ENCODE measurements at regions not wholly inside any gene's neighbourhood (a gene's known extent, or its start where the extent isn't known, plus 50 kb on each side); places are given as distances from the start of the nearest gene placed in this dataset.
A peak's percentile ranks its signal among the peaks of the same experiment; 100 is the strongest.

DNA sequence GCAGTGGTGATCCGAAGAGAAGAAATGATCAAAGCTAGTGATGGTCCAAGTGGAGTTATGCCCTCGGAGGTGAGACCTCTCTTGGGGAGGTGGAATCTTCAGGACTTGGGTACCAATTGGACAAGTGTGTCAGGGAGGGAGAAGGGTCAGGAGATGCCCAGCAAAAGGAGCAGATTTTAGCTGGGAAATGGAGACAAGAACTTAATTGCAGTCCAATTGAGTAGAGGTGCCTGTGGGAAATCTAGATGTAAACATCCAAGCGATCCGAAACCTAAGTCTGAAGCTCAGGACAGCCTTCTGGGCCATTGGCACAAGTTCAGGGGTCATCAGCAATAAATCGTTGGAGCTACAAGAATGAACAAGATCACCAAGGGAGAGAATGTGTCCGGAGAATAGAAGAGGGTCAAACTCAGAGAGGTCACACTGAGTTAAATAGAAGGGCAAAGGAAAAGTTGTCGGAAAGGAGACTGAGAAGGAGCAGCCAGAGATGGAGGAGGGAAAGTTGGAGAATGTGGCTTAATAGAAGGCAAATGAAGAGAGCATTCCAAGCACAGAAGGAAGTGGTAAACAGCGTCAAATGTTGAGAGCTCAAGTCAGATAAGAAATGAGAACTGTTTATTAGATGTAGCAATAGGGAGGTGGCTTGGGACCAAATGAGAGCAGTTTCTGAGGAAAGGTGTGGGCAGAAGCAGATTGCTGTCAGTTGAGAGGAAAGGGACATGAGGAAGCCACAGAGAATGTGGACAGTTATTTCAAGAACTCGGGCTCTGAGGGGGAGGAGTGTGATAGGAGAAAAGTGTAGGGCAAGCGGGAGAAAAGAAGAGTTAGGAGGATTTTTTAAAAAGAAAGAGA is 64.2 kb upstream of the FNDC3B start:
- no peaks in the 10 kb centered on the region for H3K36me3 ChIP-seq (ENCODE audit: insufficient read depth)
- Mint-ChIP-seq H3K4me1 (peaks cover 7% of the 10 kb centered on the region), H3K36me3 (ENCODE audit: low read depth) (no peaks in the 10 kb centered on the region), H3K27ac (no peak overlapping the region), H3K9me3 (no peaks in the 10 kb centered on the region), H3K27me3 (ENCODE audit: insufficient read depth, low read depth, poor library complexity) (no peaks in the 10 kb centered on the region), H3K4me3 (no peak overlapping the region)
- no peaks in the 10 kb centered on the region for H3K27me3 ChIP-seq (ENCODE audit: insufficient read depth)
- TF ChIP-seq JUNB (IDR thresholded peaks at IDR 0.05; ENCODE audit: unreplicated experiment) (no peak), EZH2 (IDR thresholded peaks at IDR 0.05; ENCODE audit: low read depth, unreplicated experiment) (no peak), NANOG (IDR thresholded peaks at IDR 0.05; ENCODE audit: borderline replicate concordance) (no peak), ZNF114 (CRISPR knock-in tag; IDR thresholded peaks at IDR 0.05) (no peak), STAT1 (IDR thresholded peaks at IDR 0.05; ENCODE audit: unreplicated experiment) (no peak), EZH2phosphoT487 (IDR thresholded peaks at IDR 0.05; ENCODE audit: unreplicated experiment) (no peak), ZNF331 (CRISPR knock-in tag; IDR thresholded peaks at IDR 0.05; ENCODE audit: low read depth) (no peak), POLR2AphosphoS5 (IDR thresholded peaks at IDR 0.05; ENCODE audit: low read depth) (no peak), CREB1 (CRISPR knock-in tag; IDR thresholded peaks at IDR 0.05; ENCODE audit: low read depth) (no peak)
- TF ChIP-seq, protein P1, sequence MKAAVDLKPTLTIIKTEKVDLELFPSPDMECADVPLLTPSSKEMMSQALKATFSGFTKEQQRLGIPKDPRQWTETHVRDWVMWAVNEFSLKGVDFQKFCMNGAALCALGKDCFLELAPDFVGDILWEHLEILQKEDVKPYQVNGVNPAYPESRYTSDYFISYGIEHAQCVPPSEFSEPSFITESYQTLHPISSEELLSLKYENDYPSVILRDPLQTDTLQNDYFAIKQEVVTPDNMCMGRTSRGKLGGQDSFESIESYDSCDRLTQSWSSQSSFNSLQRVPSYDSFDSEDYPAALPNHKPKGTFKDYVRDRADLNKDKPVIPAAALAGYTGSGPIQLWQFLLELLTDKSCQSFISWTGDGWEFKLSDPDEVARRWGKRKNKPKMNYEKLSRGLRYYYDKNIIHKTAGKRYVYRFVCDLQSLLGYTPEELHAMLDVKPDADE (IDR thresholded peaks at IDR 0.05) = no peak
- TF ChIP-seq, protein P2, sequence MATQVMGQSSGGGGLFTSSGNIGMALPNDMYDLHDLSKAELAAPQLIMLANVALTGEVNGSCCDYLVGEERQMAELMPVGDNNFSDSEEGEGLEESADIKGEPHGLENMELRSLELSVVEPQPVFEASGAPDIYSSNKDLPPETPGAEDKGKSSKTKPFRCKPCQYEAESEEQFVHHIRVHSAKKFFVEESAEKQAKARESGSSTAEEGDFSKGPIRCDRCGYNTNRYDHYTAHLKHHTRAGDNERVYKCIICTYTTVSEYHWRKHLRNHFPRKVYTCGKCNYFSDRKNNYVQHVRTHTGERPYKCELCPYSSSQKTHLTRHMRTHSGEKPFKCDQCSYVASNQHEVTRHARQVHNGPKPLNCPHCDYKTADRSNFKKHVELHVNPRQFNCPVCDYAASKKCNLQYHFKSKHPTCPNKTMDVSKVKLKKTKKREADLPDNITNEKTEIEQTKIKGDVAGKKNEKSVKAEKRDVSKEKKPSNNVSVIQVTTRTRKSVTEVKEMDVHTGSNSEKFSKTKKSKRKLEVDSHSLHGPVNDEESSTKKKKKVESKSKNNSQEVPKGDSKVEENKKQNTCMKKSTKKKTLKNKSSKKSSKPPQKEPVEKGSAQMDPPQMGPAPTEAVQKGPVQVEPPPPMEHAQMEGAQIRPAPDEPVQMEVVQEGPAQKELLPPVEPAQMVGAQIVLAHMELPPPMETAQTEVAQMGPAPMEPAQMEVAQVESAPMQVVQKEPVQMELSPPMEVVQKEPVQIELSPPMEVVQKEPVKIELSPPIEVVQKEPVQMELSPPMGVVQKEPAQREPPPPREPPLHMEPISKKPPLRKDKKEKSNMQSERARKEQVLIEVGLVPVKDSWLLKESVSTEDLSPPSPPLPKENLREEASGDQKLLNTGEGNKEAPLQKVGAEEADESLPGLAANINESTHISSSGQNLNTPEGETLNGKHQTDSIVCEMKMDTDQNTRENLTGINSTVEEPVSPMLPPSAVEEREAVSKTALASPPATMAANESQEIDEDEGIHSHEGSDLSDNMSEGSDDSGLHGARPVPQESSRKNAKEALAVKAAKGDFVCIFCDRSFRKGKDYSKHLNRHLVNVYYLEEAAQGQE (IDR thresholded peaks at IDR 0.05; ENCODE audit: unreplicated experiment) = no peak
- TF ChIP-seq, protein P3, sequence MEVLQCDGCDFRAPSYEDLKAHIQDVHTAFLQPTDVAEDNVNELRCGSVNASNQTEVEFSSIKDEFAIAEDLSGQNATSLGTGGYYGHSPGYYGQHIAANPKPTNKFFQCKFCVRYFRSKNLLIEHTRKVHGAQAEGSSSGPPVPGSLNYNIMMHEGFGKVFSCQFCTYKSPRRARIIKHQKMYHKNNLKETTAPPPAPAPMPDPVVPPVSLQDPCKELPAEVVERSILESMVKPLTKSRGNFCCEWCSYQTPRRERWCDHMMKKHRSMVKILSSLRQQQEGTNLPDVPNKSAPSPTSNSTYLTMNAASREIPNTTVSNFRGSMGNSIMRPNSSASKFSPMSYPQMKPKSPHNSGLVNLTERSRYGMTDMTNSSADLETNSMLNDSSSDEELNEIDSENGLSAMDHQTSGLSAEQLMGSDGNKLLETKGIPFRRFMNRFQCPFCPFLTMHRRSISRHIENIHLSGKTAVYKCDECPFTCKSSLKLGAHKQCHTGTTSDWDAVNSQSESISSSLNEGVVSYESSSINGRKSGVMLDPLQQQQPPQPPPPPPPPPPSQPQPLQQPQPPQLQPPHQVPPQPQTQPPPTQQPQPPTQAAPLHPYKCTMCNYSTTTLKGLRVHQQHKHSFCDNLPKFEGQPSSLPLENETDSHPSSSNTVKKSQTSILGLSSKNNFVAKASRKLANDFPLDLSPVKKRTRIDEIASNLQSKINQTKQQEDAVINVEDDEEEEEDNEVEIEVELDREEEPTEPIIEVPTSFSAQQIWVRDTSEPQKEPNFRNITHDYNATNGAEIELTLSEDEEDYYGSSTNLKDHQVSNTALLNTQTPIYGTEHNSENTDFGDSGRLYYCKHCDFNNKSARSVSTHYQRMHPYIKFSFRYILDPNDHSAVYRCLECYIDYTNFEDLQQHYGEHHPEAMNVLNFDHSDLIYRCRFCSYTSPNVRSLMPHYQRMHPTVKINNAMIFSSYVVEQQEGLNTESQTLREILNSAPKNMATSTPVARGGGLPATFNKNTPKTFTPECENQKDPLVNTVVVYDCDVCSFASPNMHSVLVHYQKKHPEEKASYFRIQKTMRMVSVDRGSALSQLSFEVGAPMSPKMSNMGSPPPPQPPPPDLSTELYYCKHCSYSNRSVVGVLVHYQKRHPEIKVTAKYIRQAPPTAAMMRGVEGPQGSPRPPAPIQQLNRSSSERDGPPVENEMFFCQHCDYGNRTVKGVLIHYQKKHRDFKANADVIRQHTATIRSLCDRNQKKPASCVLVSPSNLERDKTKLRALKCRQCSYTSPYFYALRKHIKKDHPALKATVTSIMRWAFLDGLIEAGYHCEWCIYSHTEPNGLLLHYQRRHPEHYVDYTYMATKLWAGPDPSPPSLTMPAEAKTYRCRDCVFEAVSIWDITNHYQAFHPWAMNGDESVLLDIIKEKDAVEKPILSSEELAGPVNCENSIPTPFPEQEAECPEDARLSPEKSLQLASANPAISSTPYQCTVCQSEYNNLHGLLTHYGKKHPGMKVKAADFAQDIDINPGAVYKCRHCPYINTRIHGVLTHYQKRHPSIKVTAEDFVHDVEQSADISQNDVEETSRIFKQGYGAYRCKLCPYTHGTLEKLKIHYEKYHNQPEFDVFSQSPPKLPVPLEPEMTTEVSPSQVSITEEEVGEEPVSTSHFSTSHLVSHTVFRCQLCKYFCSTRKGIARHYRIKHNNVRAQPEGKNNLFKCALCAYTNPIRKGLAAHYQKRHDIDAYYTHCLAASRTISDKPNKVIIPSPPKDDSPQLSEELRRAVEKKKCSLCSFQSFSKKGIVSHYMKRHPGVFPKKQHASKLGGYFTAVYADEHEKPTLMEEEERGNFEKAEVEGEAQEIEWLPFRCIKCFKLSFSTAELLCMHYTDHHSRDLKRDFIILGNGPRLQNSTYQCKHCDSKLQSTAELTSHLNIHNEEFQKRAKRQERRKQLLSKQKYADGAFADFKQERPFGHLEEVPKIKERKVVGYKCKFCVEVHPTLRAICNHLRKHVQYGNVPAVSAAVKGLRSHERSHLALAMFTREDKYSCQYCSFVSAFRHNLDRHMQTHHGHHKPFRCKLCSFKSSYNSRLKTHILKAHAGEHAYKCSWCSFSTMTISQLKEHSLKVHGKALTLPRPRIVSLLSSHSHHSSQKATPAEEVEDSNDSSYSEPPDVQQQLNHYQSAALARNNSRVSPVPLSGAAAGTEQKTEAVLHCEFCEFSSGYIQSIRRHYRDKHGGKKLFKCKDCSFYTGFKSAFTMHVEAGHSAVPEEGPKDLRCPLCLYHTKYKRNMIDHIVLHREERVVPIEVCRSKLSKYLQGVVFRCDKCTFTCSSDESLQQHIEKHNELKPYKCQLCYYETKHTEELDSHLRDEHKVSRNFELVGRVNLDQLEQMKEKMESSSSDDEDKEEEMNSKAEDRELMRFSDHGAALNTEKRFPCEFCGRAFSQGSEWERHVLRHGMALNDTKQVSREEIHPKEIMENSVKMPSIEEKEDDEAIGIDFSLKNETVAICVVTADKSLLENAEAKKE (CRISPR knock-in tag; IDR thresholded peaks at IDR 0.05) = no peak
- TF ChIP-seq, protein P4, sequence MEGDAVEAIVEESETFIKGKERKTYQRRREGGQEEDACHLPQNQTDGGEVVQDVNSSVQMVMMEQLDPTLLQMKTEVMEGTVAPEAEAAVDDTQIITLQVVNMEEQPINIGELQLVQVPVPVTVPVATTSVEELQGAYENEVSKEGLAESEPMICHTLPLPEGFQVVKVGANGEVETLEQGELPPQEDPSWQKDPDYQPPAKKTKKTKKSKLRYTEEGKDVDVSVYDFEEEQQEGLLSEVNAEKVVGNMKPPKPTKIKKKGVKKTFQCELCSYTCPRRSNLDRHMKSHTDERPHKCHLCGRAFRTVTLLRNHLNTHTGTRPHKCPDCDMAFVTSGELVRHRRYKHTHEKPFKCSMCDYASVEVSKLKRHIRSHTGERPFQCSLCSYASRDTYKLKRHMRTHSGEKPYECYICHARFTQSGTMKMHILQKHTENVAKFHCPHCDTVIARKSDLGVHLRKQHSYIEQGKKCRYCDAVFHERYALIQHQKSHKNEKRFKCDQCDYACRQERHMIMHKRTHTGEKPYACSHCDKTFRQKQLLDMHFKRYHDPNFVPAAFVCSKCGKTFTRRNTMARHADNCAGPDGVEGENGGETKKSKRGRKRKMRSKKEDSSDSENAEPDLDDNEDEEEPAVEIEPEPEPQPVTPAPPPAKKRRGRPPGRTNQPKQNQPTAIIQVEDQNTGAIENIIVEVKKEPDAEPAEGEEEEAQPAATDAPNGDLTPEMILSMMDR (conservative IDR thresholded peaks at IDR 0.05; ENCODE audit: low read depth in 2 of 2) = no peak
- H3K4me1 ChIP-seq (ENCODE audit: insufficient read depth) = 0 out of 2 replicates have a peak, but pooled peaks cover 7% of the 10 kb centered on the region
- H3F3A ChIP-seq (replicated peaks; ENCODE audit: low read depth) = no peaks in the 10 kb centered on the region
- DNase-seq (ENCODE audit: low spot score) (no peak), ATAC-seq (no peak)
- 0 out of 2 replicates have a peak overlapping the region, but pooled peaks have one; percentile 43 for H2AFZ ChIP-seq
- no peak overlapping the region for H3K4me3 ChIP-seq
- H3K9me2 ChIP-seq (ENCODE audit: insufficient read depth) = peaks cover 9% of the 10 kb centered on the region; the same call in 1 of the 2 replicates
- no peak overlapping the region for H3K27ac ChIP-seq (ENCODE audit: low read depth)
- no peaks in the 10 kb centered on the region for H4K20me1 ChIP-seq (replicated peaks; ENCODE audit: insufficient read depth)
- H3K79me2 ChIP-seq (replicated peaks; ENCODE audit: insufficient read depth) = no peaks in the 10 kb centered on the region
- no peak overlapping the region for H3K4me2 ChIP-seq

All from GM23338 (cell line).